Heart left ventricle (tissue), 16 donors: ENCODE measurements at regions not wholly inside any gene's neighbourhood (a gene's known extent, or its start where the extent isn't known, plus 50 kb on each side); places are given as distances from the start of the nearest gene placed in this dataset.

Source experiments
- ATAC-seq, 4 donors: fragments of 200-7000 bp; cut with Tn5 transposase; one replicate each; pipeline ENCODE4 v1.9.1; 2020 to 2022; ENCODE audit warnings: moderate library complexity in 4 of 4, mild to moderate bottlenecking in 3 of 4, moderate number of reproducible peaks in 1 of 4
- DNase-seq, 5 donors: peaks; one replicate each; pipeline ENCODE4 v3.0.0-alpha.2; 2020
- H3K27ac ChIP-seq, 12 donors: fragments of 200-600 bp; sonication (generic) in 4 of 12; one replicate each; pipeline versions ENCODE4 v1.5.0 to v1.8.0; 2016 to 2022; ENCODE audit warnings: mild to moderate bottlenecking in 2 of 12
- H3K27me3 ChIP-seq, 9 donors: fragments of 200-600 bp; sonication (generic) in 2 of 9; one replicate each; pipeline versions ENCODE4 v1.5.1 to v1.8.0; 2016 to 2022; ENCODE audit warnings: mild to moderate bottlenecking in 3 of 9
- H3K36me3 ChIP-seq, 9 donors: fragments of 200-600 bp; sonication (generic) in 2 of 9; one replicate each; pipeline versions ENCODE4 v1.5.0 to v1.8.0; 2018 to 2022; ENCODE audit warnings: mild to moderate bottlenecking in 2 of 9
- H3K4me1 ChIP-seq, 12 donors: fragments of 200-600 bp; sonication (generic) in 4 of 12; one replicate each; pipeline versions ENCODE4 v1.5.0 to v1.8.0; 2016 to 2022; ENCODE audit warnings: mild to moderate bottlenecking in 3 of 12
- H3K4me3 ChIP-seq, 12 donors: fragments of 200-600 bp; sonication (generic) in 4 of 12; one replicate each; pipeline versions ENCODE4 v1.5.0 to v1.8.0; 2017 to 2022; ENCODE audit warnings: mild to moderate bottlenecking in 9 of 12, moderate library complexity in 4 of 12
- H3K9me3 ChIP-seq, 12 donors: fragments of 200-600 bp; sonication (generic) in 4 of 12; one replicate each; pipeline versions ENCODE4 v1.5.0 to v1.8.0; 2016 to 2022; ENCODE audit warnings: mild to moderate bottlenecking in 1 of 12
- POLR2A ChIP-seq, 2 donors: fragments of 450-650 bp; IDR thresholded peaks; one replicate each; pipeline ENCODE4 v1.6.1; 2017; ENCODE audit warnings: antibody characterized with exemption in 2 of 2, mild to moderate bottlenecking in 2 of 2, moderate library complexity in 2 of 2
- WGBS, 4 donors: extraction: QIAGEN DNeasy Blood & Tissue Kit in 2 of 4; methylation state at CpG; one replicate each; pipeline versions ENCODE4 v1.1.5 to v1.1.7; 2013 to 2018; 5-methylcytosine and 5-hydroxymethylcytosine counted together
- intact Hi-C, 10 donors: fragments of 100-400 bp; cut with DNase I; formaldehyde crosslinking; loops; one replicate each; pipeline versions ENCODE4 v1.11.1 to v1.14.2; 2022
- TF ChIP-seq, protein P1 (sequence below), 12 donors: fragments of 200-600 bp; sonication (generic) in 4 of 12; IDR thresholded peaks; one replicate each; pipeline versions ENCODE4 v1.5.0 to v1.8.0; 2018 to 2022; ENCODE audit warnings: antibody characterized with exemption in 12 of 12, mild to moderate bottlenecking in 5 of 12
- donor health status: ischemic (EF 13 %, LVEDD 7.1; RV severe dilation, severe dysfunction).
- donor health status: healthy with polysubstance abuse.
- donor health status: DM: no; HTN: yes; CAD: no.
- donor health status: DM: no; HTN: no; CAD: no.
- donor health status: ischemic (EF 25% LVEDD 6.9; RV normal size, moderate dysfunction).
- donor health status: ischemic (EF 25% LVEDD 5.7; RV mildly dilated, moderate dysfunction).
- donor health status: healthy.
- donor health status: DM: yes; HTN: yes; CAD: no.
- donor health status: ischemic (EF 35%, LVEDD 5.7; RV mildly dilated, moderate dysfunction).
- donor health status: nonischemic (EF 11% LVEDD 7.7; RV severe dilation, severe dysfunction).
- donor health status: DM: yes; HTN: yes; CAD: no.
- donor health status: PGD.
- donor health status: ischemic (EF 29% LVEDD 5.4; RV normal size, mild dysfunction).
- donor health status: nonischemic (EF 23%, LVEDD 6.1; RV moderate dilation, normal function).

DNA sequence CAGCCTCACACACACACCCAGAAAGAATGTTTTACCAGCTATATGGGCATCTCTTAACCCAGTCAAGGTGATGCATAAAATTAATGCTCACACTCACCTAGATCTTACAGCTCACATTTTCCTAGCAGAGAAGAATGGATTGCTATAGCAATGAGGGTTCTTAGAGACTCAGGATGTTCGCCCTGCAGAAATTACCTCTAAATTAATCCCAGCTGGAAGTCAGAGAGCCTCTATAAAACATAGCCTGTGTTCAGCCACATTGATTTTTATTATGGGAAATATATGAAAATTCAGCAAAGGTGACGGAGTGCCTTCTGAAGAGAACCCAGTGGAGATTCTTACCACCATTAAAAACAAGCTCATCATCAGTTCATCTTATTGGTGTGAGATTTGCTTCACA lies 528.3 kb upstream of the ZFP42 start:
- intact Hi-C loops, result no loop called here
- ATAC-seq, result no peak

DNA sequence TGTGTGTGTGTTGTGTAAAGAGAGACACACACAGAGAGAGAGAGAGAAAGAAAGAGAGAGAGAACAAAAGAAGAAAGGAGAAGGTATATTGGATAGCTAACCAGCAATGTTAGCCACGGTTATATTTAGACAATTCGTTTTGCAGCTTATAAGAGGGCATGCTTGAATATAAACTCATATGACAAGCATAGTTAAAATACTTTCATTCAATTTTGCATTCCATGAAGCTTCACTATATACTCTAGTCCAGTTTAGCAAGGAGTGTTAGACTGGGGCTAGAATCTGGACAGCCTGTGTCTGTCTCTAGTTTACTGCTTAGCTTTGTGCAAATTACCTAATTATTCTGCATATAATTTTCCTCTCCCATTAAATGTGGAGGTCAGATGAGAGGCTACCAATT lies 525.9 kb upstream of the ZFP42 start:
- ATAC-seq, result no peak
- no peak for DNase-seq
- TF ChIP-seq, protein P1, sequence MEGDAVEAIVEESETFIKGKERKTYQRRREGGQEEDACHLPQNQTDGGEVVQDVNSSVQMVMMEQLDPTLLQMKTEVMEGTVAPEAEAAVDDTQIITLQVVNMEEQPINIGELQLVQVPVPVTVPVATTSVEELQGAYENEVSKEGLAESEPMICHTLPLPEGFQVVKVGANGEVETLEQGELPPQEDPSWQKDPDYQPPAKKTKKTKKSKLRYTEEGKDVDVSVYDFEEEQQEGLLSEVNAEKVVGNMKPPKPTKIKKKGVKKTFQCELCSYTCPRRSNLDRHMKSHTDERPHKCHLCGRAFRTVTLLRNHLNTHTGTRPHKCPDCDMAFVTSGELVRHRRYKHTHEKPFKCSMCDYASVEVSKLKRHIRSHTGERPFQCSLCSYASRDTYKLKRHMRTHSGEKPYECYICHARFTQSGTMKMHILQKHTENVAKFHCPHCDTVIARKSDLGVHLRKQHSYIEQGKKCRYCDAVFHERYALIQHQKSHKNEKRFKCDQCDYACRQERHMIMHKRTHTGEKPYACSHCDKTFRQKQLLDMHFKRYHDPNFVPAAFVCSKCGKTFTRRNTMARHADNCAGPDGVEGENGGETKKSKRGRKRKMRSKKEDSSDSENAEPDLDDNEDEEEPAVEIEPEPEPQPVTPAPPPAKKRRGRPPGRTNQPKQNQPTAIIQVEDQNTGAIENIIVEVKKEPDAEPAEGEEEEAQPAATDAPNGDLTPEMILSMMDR (IDR thresholded peaks at IDR 0.05), result no peak
- TF ChIP-seq POLR2A (IDR thresholded peaks at IDR 0.05), result no peak
- Histone ChIP-seq H3K9me3 (no peaks in the 10 kb centered on the region), H3K4me3 (no peak overlapping the region), H3K27me3 (no peaks in the 10 kb centered on the region), H3K27ac (no peak overlapping the region), H3K36me3 (no peaks in the 10 kb centered on the region), H3K4me1 (peaks cover 0 to 2% (median 0%) of the 10 kb centered on the region in 12 donors)
- intact Hi-C loops, result loop anchor here in 1 of 10 donors (1.0 kb wide), 1 partner anchor 18 kb away; no protein-coding TSS in a partner anchor
- 33 to 54% (median 37%) methylated on average over 2 of the region's 2 CpGs for WGBS, 4 donors

More for the DNA sequence above, 528.3 kb upstream of the ZFP42 start:
- H3K4me3 ChIP-seq, result no peak overlapping the region
- no peaks in the 10 kb centered on the region for H3K27me3 ChIP-seq
- peaks cover 0 to 2% (median 0%) of the 10 kb centered on the region in 12 donors for H3K9me3 ChIP-seq
- H3K36me3 ChIP-seq, result no peaks in the 10 kb centered on the region
- no peak overlapping the region for H3K27ac ChIP-seq
- TF ChIP-seq POLR2A (IDR thresholded peaks at IDR 0.05), result no peak
- TF ChIP-seq, protein P1 (IDR thresholded peaks at IDR 0.05), result no peak
- 85 to 95% (median 90%) methylated on average over 2 of the region's 2 CpGs for WGBS, 4 donors
- no peak for DNase-seq
- H3K4me1 ChIP-seq, result peaks cover 0 to 2% (median 0%) of the 10 kb centered on the region in 12 donors

DNA sequence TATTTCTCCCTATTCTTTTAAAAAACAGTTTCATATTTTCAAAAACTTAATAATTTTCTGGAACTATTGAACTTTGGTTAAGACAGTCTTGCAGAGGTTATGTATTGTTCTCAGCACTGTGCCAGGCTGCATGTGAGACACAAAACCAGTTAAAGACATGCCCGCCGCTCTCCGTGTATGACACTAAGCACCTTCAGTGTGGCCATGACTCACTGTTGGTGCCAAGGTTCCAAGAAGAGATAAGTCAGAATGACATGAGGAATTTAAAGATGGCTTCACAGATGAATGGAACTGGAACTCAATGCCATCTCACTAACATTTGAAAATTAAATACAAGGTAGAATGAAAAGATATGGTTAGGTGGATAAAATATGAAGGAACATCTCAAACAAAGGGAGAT lies 525.5 kb upstream of the ZFP42 start:
- intact Hi-C loops, result no loop called here
- Histone ChIP-seq H3K27ac (no peak overlapping the region), H3K9me3 (no peaks in the 10 kb centered on the region), H3K36me3 (no peaks in the 10 kb centered on the region), H3K27me3 (no peaks in the 10 kb centered on the region), H3K4me3 (no peak overlapping the region), H3K4me1 (peaks cover 0 to 2% (median 0%) of the 10 kb centered on the region in 12 donors)
- ATAC-seq, result no peak
- TF ChIP-seq, protein P1 (IDR thresholded peaks at IDR 0.05), result no peak
- TF ChIP-seq POLR2A (IDR thresholded peaks at IDR 0.05), result no peak
- no peak for DNase-seq
- WGBS, 4 donors, result 82 to 86% (median 85%) methylated on average over 3 of the region's 3 CpGs

DNA sequence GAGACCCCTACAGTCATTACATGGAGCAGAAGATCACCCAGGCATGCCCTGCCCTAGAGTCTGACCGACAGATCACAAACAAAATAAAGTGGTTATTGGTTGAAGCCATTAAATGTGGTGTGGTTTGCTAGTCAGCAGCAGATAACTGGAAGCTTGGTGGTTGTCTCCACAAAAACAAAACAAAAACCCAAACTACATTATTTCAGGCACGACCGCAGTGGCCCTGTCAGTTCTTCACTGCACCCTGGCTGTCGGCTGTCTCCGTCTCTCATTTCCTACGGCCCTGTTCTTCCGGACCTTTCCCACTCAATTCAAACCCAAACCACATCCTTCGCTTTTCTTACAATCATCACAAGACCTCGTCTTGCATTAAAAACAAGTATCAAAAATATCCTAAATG lies 521.3 kb upstream of the ZFP42 start:
- 77 to 82% (median 81%) methylated on average over 9 of the region's 9 CpGs for WGBS, 4 donors
- Histone ChIP-seq H3K9me3 (no peaks in the 10 kb centered on the region), H3K4me1 (peaks cover 0 to 10% (median 0%) of the 10 kb centered on the region in 12 donors), H3K36me3 (no peaks in the 10 kb centered on the region), H3K27ac (no peak overlapping the region), H3K4me3 (no peak overlapping the region), H3K27me3 (no peaks in the 10 kb centered on the region)
- TF ChIP-seq, protein P1 (IDR thresholded peaks at IDR 0.05), result no peak
- TF ChIP-seq POLR2A (IDR thresholded peaks at IDR 0.05), result no peak
- no peak for DNase-seq
- intact Hi-C loops, result no loop called here
- no peak for ATAC-seq
